SJCRH30 (cell line): ENCODE measurements at regions not wholly inside any gene's neighbourhood (a gene's known extent, or its start where the extent isn't known, plus 50 kb on each side); places are given as distances from the start of the nearest gene placed in this dataset.
"Not testable (repeated sequence)": the region's sequence is repeated elsewhere in the genome, so short reads cannot be mapped to it uniquely, and the experiment has no call there.

Experiments used
- DNase-seq, 2 experiments: peaks; one replicate each; pipeline ENCODE4 v3.0.0-alpha.2; 2015 to 2020
- H3K27ac ChIP-seq: fragments of 250-450 bp; sonication (Bioruptor Pico); 2 replicates; pipeline ENCODE4 v1.5.1; 2020; ENCODE audit warnings: mild to moderate bottlenecking, moderate library complexity
- H3K27me3 ChIP-seq: fragments of 250-450 bp; sonication (Bioruptor Pico); 2 replicates; pipeline ENCODE4 v1.5.1; 2020; ENCODE audit warnings: mild to moderate bottlenecking, moderate library complexity
- H3K36me3 ChIP-seq: fragments of 250-450 bp; sonication (Bioruptor Pico); 2 replicates; pipeline ENCODE4 v1.5.1; 2020; ENCODE audit warnings: mild to moderate bottlenecking, moderate library complexity
- H3K4me1 ChIP-seq: fragments of 250-450 bp; sonication (Bioruptor Pico); 2 replicates; pipeline ENCODE4 v1.5.1; 2020; ENCODE audit warnings: mild to moderate bottlenecking, moderate library complexity
- H3K4me3 ChIP-seq: fragments of 250-450 bp; sonication (Bioruptor Pico); 2 replicates; pipeline ENCODE4 v1.5.1; 2020; ENCODE audit warnings: mild to moderate bottlenecking, moderate library complexity
- H3K9me3 ChIP-seq: fragments of 250-450 bp; sonication (Bioruptor Pico); replicated peaks from 2 replicates; pipeline ENCODE4 v1.5.1; 2020; ENCODE audit warnings: mild to moderate bottlenecking, moderate library complexity

- Histone ChIP-seq H3K4me3 (no peak overlapping the region), H3K36me3 (no peaks in the 10 kb centered on the region), H3K27ac (no peak overlapping the region), H3K4me1 (no peaks in the 10 kb centered on the region), H3K9me3 (no peaks in the 10 kb centered on the region), H3K27me3 (no peaks in the 10 kb centered on the region)
- DNase-seq, result no peak
These were observed 59.3 kb downstream of the EBLN2 start for GRCh38 chr3:73120710-73121109.

DNA sequence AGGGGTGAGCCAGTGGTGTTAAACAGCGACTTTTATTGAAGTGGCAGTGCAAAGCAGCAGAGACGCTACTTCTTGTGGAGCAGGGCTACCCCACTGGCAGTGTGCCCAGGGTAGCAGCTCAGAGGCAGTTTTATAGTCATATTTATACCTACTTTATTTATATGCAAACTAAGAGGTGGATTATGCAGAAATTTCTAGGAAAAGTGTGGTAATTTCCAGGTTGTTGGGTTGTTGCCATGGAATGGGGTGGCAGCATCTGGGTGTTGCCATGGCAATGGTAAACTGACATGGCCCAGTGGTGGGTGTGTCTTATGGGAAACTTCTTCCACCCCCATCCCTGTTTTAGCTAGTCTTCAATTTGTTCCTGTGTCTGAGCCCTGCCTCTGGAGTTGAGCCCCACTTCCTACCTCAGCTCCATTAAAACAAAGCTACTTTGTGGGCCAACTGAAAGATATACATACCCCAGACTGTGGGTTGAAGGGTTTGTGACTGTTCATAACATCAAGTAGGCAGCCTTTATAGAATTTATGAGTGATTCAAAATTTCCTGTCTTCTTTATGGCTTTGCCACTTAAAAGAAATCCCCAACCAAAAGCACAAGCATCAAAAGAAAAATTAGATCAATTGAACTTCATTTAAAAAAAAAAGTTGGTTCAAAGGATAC, 60.3 kb downstream of the EBLN2 start:
- no peaks in the 10 kb centered on the region for H3K27me3 ChIP-seq
- H3K4me1 ChIP-seq, result no peaks in the 10 kb centered on the region
- H3K27ac ChIP-seq, result no peak overlapping the region
- no peaks in the 10 kb centered on the region for H3K36me3 ChIP-seq
- no peak overlapping the region for H3K4me3 ChIP-seq
- H3K9me3 ChIP-seq, result no peaks in the 10 kb centered on the region
- no peak for DNase-seq

- Histone ChIP-seq H3K27ac (no peak overlapping the region), H3K4me3 (no peak overlapping the region)
- DNase-seq, result no peak
These were observed 72.6 kb downstream of the EBLN2 start for GRCh38 chr3:73134034-73134433.

GRCh38 chr3:73136941-73137340, 75.5 kb downstream of the EBLN2 start:
- no peaks in the 10 kb centered on the region for H3K36me3 ChIP-seq
- no peak overlapping the region for H3K4me3 ChIP-seq
- H3K27ac ChIP-seq, result peak overlapping the region; percentile 71
- H3K27me3 ChIP-seq, result no peaks in the 10 kb centered on the region
- no peaks in the 10 kb centered on the region for H3K9me3 ChIP-seq
- peaks cover 17% of the 10 kb centered on the region for H3K4me1 ChIP-seq
- peak; percentile 76 to 82 for DNase-seq

More at GRCh38 chr3:73134034-73134433, 72.6 kb downstream of the EBLN2 start:
- H3K27me3 ChIP-seq, result no peaks in the 10 kb centered on the region
- H3K36me3 ChIP-seq, result no peaks in the 10 kb centered on the region
- H3K4me1 ChIP-seq, result peaks cover 11% of the 10 kb centered on the region
- H3K9me3 ChIP-seq, result no peaks in the 10 kb centered on the region

GRCh38 chr3:73137736-73138403, 76.4 kb downstream of the EBLN2 start:
- Histone ChIP-seq H3K27me3 (no peaks in the 10 kb centered on the region), H3K4me1 (peaks cover 22% of the 10 kb centered on the region), H3K27ac (no peak overlapping the region), H3K9me3 (no peaks in the 10 kb centered on the region), H3K4me3 (no peak overlapping the region), H3K36me3 (no peaks in the 10 kb centered on the region)
- DNase-seq, result no peak

DNA sequence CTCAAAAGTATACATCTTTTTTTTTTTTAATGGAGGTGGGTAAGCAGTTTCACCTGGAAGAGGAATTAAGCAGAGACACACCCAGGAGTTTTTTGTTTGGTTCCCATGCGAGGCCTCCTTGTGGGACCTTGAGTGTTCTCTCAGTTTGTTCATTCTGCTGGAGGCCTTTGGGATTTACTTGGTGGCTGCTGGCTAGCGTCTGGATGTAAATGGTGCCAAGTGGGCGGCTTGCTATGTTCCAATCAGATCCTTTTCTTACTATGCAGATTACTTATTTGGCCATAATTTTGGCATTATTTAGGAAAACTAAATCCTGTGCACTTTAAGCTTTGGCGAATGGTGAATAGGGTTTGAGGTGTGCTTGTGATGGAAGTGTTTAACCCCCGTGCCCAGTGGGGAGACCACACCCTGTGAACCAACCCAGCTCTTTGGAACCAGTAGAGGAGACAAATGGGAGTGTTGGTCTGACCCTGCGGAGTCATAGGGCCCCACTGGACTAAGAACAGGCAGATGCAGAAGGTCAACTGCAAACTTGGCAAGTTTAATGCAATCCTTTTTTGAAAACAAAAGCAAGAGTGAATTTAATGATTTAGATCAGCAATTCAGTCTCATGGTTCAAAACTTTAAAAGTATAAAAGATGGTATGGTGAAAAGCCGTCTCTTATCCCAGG, 79.4 kb downstream of the EBLN2 start:
- Histone ChIP-seq H3K4me1 (peaks cover 38% of the 10 kb centered on the region), H3K27ac (no peak overlapping the region), H3K36me3 (no peaks in the 10 kb centered on the region), H3K27me3 (no peaks in the 10 kb centered on the region), H3K9me3 (no peaks in the 10 kb centered on the region), H3K4me3 (no peak overlapping the region)
- DNase-seq, result no peak

GRCh38 chr3:73141525-73141924, 80.1 kb downstream of the EBLN2 start:
- H3K9me3 ChIP-seq, result no peaks in the 10 kb centered on the region
- DNase-seq, result peak in 1 of 2 experiments; percentile 34

GRCh38 chr3:73143401-73143800, 81.9 kb downstream of the EBLN2 start:
- H3K4me3 ChIP-seq, result peak overlapping the region; percentile 20
- peak; percentile 31 to 62 for DNase-seq
- no peaks in the 10 kb centered on the region for H3K9me3 ChIP-seq
- peaks cover 27% of the 10 kb centered on the region for H3K4me1 ChIP-seq
- peak overlapping the region; percentile 94 for H3K27ac ChIP-seq
- no peaks in the 10 kb centered on the region for H3K27me3 ChIP-seq
- H3K36me3 ChIP-seq, result no peaks in the 10 kb centered on the region

More at GRCh38 chr3:73141525-73141924, 80.1 kb downstream of the EBLN2 start:
- Histone ChIP-seq H3K4me3 (no peak overlapping the region), H3K27me3 (no peaks in the 10 kb centered on the region), H3K4me1 (peaks cover 35% of the 10 kb centered on the region), H3K27ac (no peak overlapping the region), H3K36me3 (no peaks in the 10 kb centered on the region)

DNA sequence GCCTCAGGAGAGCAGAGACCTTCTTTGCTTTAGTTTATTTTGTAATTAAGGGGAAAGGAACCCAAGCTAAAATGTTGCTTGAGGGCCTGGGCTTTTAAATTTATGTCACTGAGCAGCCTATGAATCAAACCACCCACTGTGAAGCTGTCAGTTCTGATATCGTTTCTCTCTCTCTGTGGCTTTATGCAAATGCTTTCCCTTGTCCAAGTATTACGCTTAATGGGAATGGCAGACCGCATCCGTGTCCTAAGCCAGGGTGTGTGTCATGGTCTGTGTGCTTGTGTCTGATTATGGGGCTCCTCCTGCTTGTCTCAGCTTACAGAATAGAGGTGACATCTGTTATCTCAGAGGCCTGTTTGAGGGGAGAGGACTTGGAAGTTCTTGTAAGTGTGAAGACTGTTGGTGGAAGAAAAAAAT, 82.4 kb downstream of the EBLN2 start:
- DNase-seq, result peak; percentile 86 to 93
- Histone ChIP-seq H3K27ac (peak overlapping the region; percentile 94), H3K9me3 (no peaks in the 10 kb centered on the region), H3K36me3 (no peaks in the 10 kb centered on the region), H3K4me3 (peak overlapping the region; percentile 20), H3K27me3 (no peaks in the 10 kb centered on the region), H3K4me1 (peaks cover 27% of the 10 kb centered on the region)

GRCh38 chr3:73144276-73144675, 82.8 kb downstream of the EBLN2 start:
- H3K4me1 ChIP-seq, result peaks cover 27% of the 10 kb centered on the region
- H3K27ac ChIP-seq, result peak overlapping the region; percentile 94
- H3K9me3 ChIP-seq, result no peaks in the 10 kb centered on the region
- no peaks in the 10 kb centered on the region for H3K27me3 ChIP-seq
- no peak overlapping the region for H3K4me3 ChIP-seq
- no peaks in the 10 kb centered on the region for H3K36me3 ChIP-seq
- DNase-seq, result peak in 1 of 2 experiments; percentile 23

DNA sequence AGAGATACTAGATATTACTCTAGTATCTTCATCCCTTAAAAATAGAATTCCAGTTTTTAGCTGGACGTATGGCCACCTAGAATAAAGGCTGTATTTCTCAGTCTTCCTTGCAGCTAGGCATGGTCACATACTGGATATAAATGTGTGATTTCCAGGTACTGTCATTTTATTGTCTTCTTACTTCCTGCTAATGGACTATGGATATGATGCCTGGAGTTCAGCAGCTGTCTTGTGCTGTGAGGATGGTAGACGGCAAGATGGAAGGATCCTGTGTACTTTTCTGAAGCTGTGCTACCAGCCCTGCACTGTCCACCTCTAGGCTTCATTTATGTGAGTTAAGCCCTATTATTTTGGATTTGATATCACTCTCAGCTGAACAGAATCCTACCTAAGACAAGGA, 83.4 kb downstream of the EBLN2 start:
- no peaks in the 10 kb centered on the region for H3K36me3 ChIP-seq
- no peak for DNase-seq
- H3K4me3 ChIP-seq, result no peak overlapping the region
- H3K27me3 ChIP-seq, result no peaks in the 10 kb centered on the region
- peaks cover 27% of the 10 kb centered on the region for H3K4me1 ChIP-seq
- peak overlapping the region; percentile 94 for H3K27ac ChIP-seq
- no peaks in the 10 kb centered on the region for H3K9me3 ChIP-seq

DNA sequence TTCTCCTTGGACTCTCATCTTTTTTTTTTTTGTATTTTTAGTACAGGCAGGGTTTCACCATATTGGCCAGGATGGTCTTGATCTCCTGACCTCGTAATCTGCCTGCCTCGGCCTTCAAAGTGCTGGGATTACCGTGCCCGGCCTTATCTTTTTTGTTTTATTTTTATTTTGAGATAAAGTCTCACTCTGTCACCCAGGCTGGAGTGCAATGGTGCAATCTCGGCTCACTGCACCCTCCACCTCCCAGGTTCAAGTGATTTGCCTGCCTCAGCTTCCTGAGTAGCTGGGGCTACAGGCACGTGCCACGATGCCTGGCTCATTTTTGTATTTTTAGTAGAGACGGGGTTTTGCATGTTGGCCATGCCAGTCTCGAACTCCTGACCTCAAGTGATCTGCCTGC, 86.0 kb downstream of the EBLN2 start:
- peaks cover 20% of the 10 kb centered on the region for H3K4me1 ChIP-seq
- H3K36me3 ChIP-seq, DNase-seq, H3K27me3 ChIP-seq, H3K9me3 ChIP-seq, H3K27ac ChIP-seq, H3K4me3 ChIP-seq: not testable (repeated sequence)

DNA sequence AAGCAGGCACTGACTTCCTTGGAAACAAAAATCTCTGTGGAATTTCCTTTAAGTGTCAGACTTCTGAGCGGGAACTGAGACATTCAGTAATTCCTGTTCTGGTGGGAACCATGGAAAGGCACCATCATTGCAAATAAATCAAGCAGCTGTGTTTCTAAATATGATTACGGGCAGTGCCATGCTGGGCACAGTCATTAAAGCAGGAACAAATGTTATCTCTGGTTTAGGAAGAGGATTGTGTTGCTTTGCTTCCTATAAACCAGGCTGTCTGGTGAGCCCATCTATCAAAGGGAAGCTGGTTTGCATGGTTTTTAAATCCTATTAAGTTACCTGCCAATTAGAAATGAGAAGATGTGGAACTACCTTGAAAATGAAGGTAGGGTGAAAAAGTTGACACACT, 86.7 kb downstream of the EBLN2 start:
- H3K27me3 ChIP-seq, result no peaks in the 10 kb centered on the region
- H3K9me3 ChIP-seq, result no peaks in the 10 kb centered on the region
- H3K27ac ChIP-seq, result no peak overlapping the region
- DNase-seq, result no peak
- H3K36me3 ChIP-seq, result no peaks in the 10 kb centered on the region
- no peak overlapping the region for H3K4me3 ChIP-seq
- peaks cover 13% of the 10 kb centered on the region for H3K4me1 ChIP-seq

DNA sequence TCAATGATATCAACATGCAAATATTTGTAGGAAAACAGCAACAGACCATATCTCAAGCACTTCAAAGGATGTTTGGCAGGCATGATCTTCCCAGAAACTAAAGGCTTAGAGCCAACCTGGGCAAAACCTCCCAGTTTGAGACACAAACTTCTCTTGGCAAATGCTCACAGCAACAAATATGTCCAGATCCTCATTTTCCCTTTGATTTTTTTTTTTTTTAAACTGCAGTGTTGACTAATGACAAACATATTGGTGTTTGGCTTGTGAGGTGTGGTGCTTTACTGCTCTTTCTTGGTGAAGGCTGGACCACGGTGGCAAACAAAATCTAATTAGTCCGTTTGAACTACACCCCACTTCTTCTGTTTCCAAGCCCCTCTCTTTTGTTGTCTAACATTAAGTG, 87.2 kb downstream of the EBLN2 start:
- no peak for DNase-seq
- Histone ChIP-seq H3K36me3 (no peaks in the 10 kb centered on the region), H3K27ac (no peak overlapping the region), H3K4me1 (peaks cover 8% of the 10 kb centered on the region), H3K27me3 (no peaks in the 10 kb centered on the region), H3K9me3 (no peaks in the 10 kb centered on the region), H3K4me3 (no peak overlapping the region)

GRCh38 chr3:73150369-73151130, 89.1 kb downstream of the EBLN2 start:
- Histone ChIP-seq H3K27me3 (no peaks in the 10 kb centered on the region), H3K4me3 (no peak overlapping the region), H3K27ac (no peak overlapping the region), H3K9me3 (no peaks in the 10 kb centered on the region), H3K4me1 (no peaks in the 10 kb centered on the region), H3K36me3 (no peaks in the 10 kb centered on the region)
- no peak for DNase-seq
